SK-N-SH treated with all-trans-retinoic acid at 6 μM for 48 hours (cell line): ENCODE measurements at regions not wholly inside any gene's neighbourhood (a gene's known extent, or its start where the extent isn't known, plus 50 kb on each side); places are given as distances from the start of the nearest gene placed in this dataset.

ENCODE experiments used
- ATAC-seq: fragments of 200-7000 bp; cut with Tn5 transposase; 3 replicates; pipeline ENCODE4 v1.9.1; 2020; ENCODE audit warnings: mild to moderate bottlenecking, moderate library complexity
- ARNTL ChIP-seq: fragments of 450-650 bp; formaldehyde crosslinking; IDR thresholded peaks from 2 replicates; pipeline ENCODE4 v1.5.0; 2020; ENCODE audit warnings: low read depth, mild to moderate bottlenecking, moderate library complexity, borderline replicate concordance
- BACH2 ChIP-seq: fragments of 250-450 bp; sonication (Bioruptor Pico); IDR thresholded peaks from 2 replicates; pipeline ENCODE4 v1.9.0; 2021; ENCODE audit warnings: mild to moderate bottlenecking, borderline replicate concordance
- CSDC2 ChIP-seq: fragments of 250-450 bp; sonication (Bioruptor Pico); IDR thresholded peaks from 2 replicates; pipeline ENCODE4 v1.5.0; 2020; ENCODE audit warnings: mild to moderate bottlenecking, moderate library complexity
- ESRRG ChIP-seq: fragments of 250-450 bp; sonication (Bioruptor Pico); IDR thresholded peaks from 2 replicates; pipeline ENCODE4 v1.6.1; 2021; ENCODE audit warnings: mild to moderate bottlenecking
- GLIS3 ChIP-seq: fragments of 250-450 bp; sonication (Bioruptor Pico); IDR thresholded peaks from 2 replicates; pipeline ENCODE4 v1.5.0; 2020; ENCODE audit warnings: mild to moderate bottlenecking, moderate library complexity
- ISL1 ChIP-seq: fragments of 250-450 bp; sonication (Bioruptor Pico); IDR thresholded peaks from 2 replicates; pipeline ENCODE4 v2.1.2; 2022; ENCODE audit warnings: mild to moderate bottlenecking, moderate library complexity
- OSR1 ChIP-seq: fragments of 250-450 bp; sonication (Bioruptor Pico); IDR thresholded peaks from 2 replicates; pipeline ENCODE4 v1.8.0; 2022; ENCODE audit warnings: moderate library complexity, mild to moderate bottlenecking, inconsistent platforms
- PPARA ChIP-seq: fragments of 250-450 bp; sonication (Bioruptor Pico); IDR thresholded peaks from 2 replicates; pipeline ENCODE4 v1.5.0; 2020; ENCODE audit warnings: mild to moderate bottlenecking, borderline replicate concordance
- RARB ChIP-seq: fragments of 250-450 bp; sonication (Bioruptor Pico); IDR thresholded peaks from 2 replicates; pipeline ENCODE4 v1.8.0; 2021; ENCODE audit warnings: mild to moderate bottlenecking, moderate library complexity
- SNAI2 ChIP-seq: fragments of 250-450 bp; sonication (Bioruptor Pico); IDR thresholded peaks from 2 replicates; pipeline ENCODE4 v1.5.0; 2020; ENCODE audit warnings: mild to moderate bottlenecking, moderate library complexity
- TCF4 ChIP-seq: fragments of 250-450 bp; sonication (Bioruptor Pico); IDR thresholded peaks from 2 replicates; pipeline ENCODE4 v1.8.0; 2021; ENCODE audit warnings: mild to moderate bottlenecking, moderate library complexity, borderline replicate concordance
- TOX ChIP-seq: fragments of 250-450 bp; sonication (Bioruptor Pico); IDR thresholded peaks from 2 replicates; pipeline ENCODE4 v1.8.0; 2021; ENCODE audit warnings: mild to moderate bottlenecking, moderate library complexity, borderline replicate concordance
- ZFP3 ChIP-seq: fragments of 250-450 bp; sonication (Bioruptor Pico); IDR thresholded peaks from 2 replicates; pipeline ENCODE4 v1.5.0; 2020; ENCODE audit warnings: mild to moderate bottlenecking, moderate library complexity
- ZFP30 ChIP-seq: fragments of 450-650 bp; formaldehyde crosslinking; IDR thresholded peaks from 2 replicates; pipeline ENCODE4 v1.5.0; 2022; ENCODE audit warnings: mild to moderate bottlenecking, moderate library complexity
- ZNF565 ChIP-seq: fragments of 450-650 bp; formaldehyde crosslinking; conservative IDR thresholded peaks from 2 replicates; pipeline ENCODE4 v1.5.0; 2020; ENCODE audit warnings: low read depth, mild to moderate bottlenecking, moderate library complexity
- ZNF70 ChIP-seq: fragments of 450-650 bp; formaldehyde crosslinking; IDR thresholded peaks from 2 replicates; pipeline ENCODE4 v1.5.0; 2020; ENCODE audit warnings: mild to moderate bottlenecking, moderate library complexity
- ZNF8 ChIP-seq: fragments of 450-650 bp; formaldehyde crosslinking; IDR thresholded peaks from 2 replicates; pipeline ENCODE4 v1.5.0; 2020; ENCODE audit warnings: mild to moderate bottlenecking, moderate library complexity
- TF ChIP-seq, protein P1 (sequence below): fragments of 250-450 bp; sonication (Bioruptor Pico); IDR thresholded peaks from 2 replicates; pipeline ENCODE4 v1.5.1; 2021; ENCODE audit warnings: mild to moderate bottlenecking, moderate library complexity
- TF ChIP-seq, protein P2 (sequence below): fragments of 250-450 bp; sonication (Bioruptor Pico); IDR thresholded peaks from 2 replicates; pipeline ENCODE4 v1.5.1; 2020; ENCODE audit warnings: low read depth, mild to moderate bottlenecking, moderate library complexity
- TF ChIP-seq, protein P3 (sequence below): fragments of 250-450 bp; sonication (Bioruptor Pico); IDR thresholded peaks from 2 replicates; pipeline ENCODE4 v1.5.0; 2020; ENCODE audit warnings: mild to moderate bottlenecking, moderate library complexity
- TF ChIP-seq, protein P4 (sequence below): fragments of 250-450 bp; sonication (Bioruptor Pico); IDR thresholded peaks from 2 replicates; pipeline ENCODE4 v1.8.0; 2020; ENCODE audit warnings: mild to moderate bottlenecking, moderate library complexity, borderline replicate concordance
- TF ChIP-seq, protein P5 (sequence below): fragments of 250-450 bp; sonication (Bioruptor Pico); IDR thresholded peaks from 2 replicates; pipeline ENCODE4 v1.8.0; 2021; ENCODE audit warnings: low read depth, mild to moderate bottlenecking, moderate library complexity, borderline replicate concordance

DNA sequence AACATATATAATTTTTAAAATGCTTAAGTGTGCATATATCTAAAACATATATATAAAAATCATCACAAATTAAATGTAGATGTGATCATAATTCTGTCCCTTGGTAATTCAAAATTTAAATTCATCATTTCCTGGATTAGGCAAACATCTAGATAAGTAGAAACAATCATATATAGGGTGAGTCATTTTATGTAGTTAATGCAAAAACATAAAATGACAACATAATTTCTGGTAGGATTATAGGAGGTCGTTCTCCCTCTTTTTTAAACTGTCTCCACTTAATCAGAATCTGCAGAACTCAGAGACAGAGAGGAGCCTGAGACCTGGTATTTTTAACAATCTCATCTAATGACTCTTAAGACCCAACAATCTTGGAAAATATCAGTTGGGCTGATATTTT lies 333.4 kb downstream of the KCTD12 start (continued):
- TF ChIP-seq, protein P1, sequence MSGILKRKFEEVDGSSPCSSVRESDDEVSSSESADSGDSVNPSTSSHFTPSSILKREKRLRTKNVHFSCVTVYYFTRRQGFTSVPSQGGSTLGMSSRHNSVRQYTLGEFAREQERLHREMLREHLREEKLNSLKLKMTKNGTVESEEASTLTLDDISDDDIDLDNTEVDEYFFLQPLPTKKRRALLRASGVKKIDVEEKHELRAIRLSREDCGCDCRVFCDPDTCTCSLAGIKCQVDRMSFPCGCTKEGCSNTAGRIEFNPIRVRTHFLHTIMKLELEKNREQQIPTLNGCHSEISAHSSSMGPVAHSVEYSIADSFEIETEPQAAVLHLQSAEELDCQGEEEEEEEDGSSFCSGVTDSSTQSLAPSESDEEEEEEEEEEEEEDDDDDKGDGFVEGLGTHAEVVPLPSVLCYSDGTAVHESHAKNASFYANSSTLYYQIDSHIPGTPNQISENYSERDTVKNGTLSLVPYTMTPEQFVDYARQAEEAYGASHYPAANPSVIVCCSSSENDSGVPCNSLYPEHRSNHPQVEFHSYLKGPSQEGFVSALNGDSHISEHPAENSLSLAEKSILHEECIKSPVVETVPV (CRISPR knock-in tag), result no peak
- TF ChIP-seq, protein P2, sequence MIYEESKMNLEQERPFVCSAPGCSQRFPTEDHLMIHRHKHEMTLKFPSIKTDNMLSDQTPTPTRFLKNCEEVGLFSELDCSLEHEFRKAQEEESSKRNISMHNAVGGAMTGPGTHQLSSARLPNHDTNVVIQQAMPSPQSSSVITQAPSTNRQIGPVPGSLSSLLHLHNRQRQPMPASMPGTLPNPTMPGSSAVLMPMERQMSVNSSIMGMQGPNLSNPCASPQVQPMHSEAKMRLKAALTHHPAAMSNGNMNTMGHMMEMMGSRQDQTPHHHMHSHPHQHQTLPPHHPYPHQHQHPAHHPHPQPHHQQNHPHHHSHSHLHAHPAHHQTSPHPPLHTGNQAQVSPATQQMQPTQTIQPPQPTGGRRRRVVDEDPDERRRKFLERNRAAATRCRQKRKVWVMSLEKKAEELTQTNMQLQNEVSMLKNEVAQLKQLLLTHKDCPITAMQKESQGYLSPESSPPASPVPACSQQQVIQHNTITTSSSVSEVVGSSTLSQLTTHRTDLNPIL (CRISPR knock-in tag), result no peak
- TF ChIP-seq BACH2 (CRISPR knock-in tag) (no peak), ISL1 (CRISPR knock-in tag) (no peak), CSDC2 (no peak), OSR1 (CRISPR knock-in tag) (no peak)

DNA sequence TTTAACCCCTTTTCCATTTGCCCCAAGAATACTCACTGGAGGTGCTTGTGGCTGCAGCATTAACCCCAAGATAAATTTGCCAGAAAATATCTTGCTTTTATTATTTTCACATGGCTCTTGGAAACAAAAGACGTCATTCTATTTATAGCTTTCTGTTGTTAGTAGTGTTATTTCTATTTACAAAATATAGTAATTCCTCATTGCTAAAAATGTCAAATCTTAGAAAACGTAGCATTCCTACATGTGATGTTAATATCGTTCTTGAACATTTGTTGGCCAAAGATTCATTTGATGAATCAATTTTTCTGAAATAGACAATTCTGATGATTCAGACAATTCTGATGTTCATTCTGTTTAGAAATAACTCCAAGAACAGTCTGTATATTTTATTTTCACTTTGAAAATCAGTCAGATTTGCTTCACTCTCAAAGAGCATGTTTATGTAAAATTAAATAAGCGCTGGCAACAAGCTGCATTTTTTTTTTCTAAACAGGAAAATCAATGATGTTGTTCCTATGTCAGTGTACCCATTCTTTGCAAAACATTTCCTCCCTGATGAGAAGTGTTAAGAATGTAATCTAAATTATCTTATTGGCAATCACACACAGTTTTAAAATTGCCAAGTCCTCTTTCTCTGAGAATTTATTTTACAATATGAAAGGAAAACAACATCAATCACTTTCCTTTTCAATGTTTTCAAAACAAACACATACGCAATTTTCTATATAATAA lies 334.0 kb downstream of the KCTD12 start:
- TF ChIP-seq CSDC2 (no peak), TCF4 (CRISPR knock-in tag) (no peak), ZNF70 (no peak), GLIS3 (CRISPR knock-in tag) (no peak), BACH2 (CRISPR knock-in tag) (no peak), PPARA (CRISPR knock-in tag) (no peak), OSR1 (CRISPR knock-in tag) (no peak), ZNF565 (CRISPR knock-in tag) (no peak), ZFP30 (CRISPR knock-in tag) (no peak), SNAI2 (CRISPR knock-in tag) (no peak), ZNF8 (CRISPR knock-in tag) (no peak)
- TF ChIP-seq, protein P3, sequence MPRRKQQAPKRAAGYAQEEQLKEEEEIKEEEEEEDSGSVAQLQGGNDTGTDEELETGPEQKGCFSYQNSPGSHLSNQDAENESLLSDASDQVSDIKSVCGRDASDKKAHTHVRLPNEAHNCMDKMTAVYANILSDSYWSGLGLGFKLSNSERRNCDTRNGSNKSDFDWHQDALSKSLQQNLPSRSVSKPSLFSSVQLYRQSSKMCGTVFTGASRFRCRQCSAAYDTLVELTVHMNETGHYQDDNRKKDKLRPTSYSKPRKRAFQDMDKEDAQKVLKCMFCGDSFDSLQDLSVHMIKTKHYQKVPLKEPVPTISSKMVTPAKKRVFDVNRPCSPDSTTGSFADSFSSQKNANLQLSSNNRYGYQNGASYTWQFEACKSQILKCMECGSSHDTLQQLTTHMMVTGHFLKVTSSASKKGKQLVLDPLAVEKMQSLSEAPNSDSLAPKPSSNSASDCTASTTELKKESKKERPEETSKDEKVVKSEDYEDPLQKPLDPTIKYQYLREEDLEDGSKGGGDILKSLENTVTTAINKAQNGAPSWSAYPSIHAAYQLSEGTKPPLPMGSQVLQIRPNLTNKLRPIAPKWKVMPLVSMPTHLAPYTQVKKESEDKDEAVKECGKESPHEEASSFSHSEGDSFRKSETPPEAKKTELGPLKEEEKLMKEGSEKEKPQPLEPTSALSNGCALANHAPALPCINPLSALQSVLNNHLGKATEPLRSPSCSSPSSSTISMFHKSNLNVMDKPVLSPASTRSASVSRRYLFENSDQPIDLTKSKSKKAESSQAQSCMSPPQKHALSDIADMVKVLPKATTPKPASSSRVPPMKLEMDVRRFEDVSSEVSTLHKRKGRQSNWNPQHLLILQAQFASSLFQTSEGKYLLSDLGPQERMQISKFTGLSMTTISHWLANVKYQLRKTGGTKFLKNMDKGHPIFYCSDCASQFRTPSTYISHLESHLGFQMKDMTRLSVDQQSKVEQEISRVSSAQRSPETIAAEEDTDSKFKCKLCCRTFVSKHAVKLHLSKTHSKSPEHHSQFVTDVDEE (CRISPR knock-in tag), result no peak
- TF ChIP-seq, protein P4, sequence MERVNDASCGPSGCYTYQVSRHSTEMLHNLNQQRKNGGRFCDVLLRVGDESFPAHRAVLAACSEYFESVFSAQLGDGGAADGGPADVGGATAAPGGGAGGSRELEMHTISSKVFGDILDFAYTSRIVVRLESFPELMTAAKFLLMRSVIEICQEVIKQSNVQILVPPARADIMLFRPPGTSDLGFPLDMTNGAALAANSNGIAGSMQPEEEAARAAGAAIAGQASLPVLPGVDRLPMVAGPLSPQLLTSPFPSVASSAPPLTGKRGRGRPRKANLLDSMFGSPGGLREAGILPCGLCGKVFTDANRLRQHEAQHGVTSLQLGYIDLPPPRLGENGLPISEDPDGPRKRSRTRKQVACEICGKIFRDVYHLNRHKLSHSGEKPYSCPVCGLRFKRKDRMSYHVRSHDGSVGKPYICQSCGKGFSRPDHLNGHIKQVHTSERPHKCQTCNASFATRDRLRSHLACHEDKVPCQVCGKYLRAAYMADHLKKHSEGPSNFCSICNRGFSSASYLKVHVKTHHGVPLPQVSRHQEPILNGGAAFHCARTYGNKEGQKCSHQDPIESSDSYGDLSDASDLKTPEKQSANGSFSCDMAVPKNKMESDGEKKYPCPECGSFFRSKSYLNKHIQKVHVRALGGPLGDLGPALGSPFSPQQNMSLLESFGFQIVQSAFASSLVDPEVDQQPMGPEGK, result no peak
- TF ChIP-seq, protein P5, sequence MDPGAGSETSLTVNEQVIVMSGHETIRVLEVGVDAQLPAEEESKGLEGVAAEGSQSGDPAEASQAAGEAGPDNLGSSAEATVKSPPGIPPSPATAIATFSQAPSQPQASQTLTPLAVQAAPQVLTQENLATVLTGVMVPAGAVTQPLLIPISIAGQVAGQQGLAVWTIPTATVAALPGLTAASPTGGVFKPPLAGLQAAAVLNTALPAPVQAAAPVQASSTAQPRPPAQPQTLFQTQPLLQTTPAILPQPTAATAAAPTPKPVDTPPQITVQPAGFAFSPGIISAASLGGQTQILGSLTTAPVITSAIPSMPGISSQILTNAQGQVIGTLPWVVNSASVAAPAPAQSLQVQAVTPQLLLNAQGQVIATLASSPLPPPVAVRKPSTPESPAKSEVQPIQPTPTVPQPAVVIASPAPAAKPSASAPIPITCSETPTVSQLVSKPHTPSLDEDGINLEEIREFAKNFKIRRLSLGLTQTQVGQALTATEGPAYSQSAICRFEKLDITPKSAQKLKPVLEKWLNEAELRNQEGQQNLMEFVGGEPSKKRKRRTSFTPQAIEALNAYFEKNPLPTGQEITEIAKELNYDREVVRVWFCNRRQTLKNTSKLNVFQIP (CRISPR knock-in tag), result no peak
- TF ChIP-seq, protein P1 (CRISPR knock-in tag), result no peak
- ATAC-seq, result no peak

DNA sequence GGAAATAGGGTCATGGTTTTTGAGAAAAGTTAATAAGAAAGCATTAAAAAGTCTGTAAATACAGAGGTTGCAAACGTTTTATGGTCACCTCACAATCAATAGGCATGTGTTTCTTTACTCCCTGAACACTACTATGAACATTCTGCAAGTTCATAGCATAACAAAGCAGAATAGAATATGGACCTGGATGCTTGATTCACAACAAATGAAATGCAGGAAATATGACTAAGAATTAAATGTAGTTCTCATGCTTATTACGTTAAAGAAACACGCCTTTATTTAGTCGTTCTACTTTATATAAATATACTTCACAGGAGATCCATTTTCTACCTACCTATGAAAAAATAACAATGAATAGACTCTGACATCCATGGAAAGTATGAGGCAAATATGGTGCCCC lies 344.0 kb downstream of the KCTD12 start:
- ATAC-seq, result no peak
- TF ChIP-seq CSDC2, result no peak
- no peak for TF ChIP-seq ARNTL (CRISPR knock-in tag)
- TF ChIP-seq TOX, result no peak
- no peak for TF ChIP-seq BACH2 (CRISPR knock-in tag)
- no peak for TF ChIP-seq ZFP3 (CRISPR knock-in tag)
- TF ChIP-seq ESRRG (CRISPR knock-in tag), result no peak
- TF ChIP-seq RARB (CRISPR knock-in tag), result no peak
- TF ChIP-seq, protein P2 (CRISPR knock-in tag), result no peak
- TF ChIP-seq, protein P3 (CRISPR knock-in tag), result no peak
- TF ChIP-seq OSR1 (CRISPR knock-in tag), result no peak
- no peak for TF ChIP-seq ZFP30 (CRISPR knock-in tag)
